Endodermal cell (in vitro differentiated cells): ENCODE measurements at regions not wholly inside any gene's neighbourhood (a gene's known extent, or its start where the extent isn't known, plus 50 kb on each side); places are given as distances from the start of the nearest gene placed in this dataset.
"Not testable (repeated sequence)": the region's sequence is repeated elsewhere in the genome, so short reads cannot be mapped to it uniquely, and the experiment has no call there.

Source experiments
- DNase-seq: peaks from one replicate; pipeline ENCODE4 v3.0.0-alpha.2; 2017
- H3K27ac ChIP-seq: 2 replicates; pipeline ENCODE4 v1.5.1; 2013; ENCODE audit warnings: mild to moderate bottlenecking, low read depth, low read length, moderate library complexity
- H3K27me3 ChIP-seq: 2 replicates; pipeline ENCODE4 v1.6.1; 2013; ENCODE audit warnings: mild to moderate bottlenecking, low read length, moderate library complexity; ENCODE audit not compliant: insufficient read depth, control insufficient read depth, poor library complexity, severe bottlenecking
- H3K36me3 ChIP-seq: 2 replicates; pipeline ENCODE4 v1.7.0; 2013; ENCODE audit warnings: mild to moderate bottlenecking, low read length, moderate library complexity; ENCODE audit not compliant: control insufficient read depth, insufficient read depth
- H3K4me1 ChIP-seq: one replicate; pipeline ENCODE4 v1.7.0; 2013; ENCODE audit warnings: low read length; ENCODE audit not compliant: control insufficient read depth, insufficient read depth
- H3K4me3 ChIP-seq: 2 replicates; pipeline ENCODE4 v1.5.1; 2013; ENCODE audit warnings: mild to moderate bottlenecking, low read length, moderate library complexity
- H3K9ac ChIP-seq: 2 replicates; pipeline ENCODE4 v1.6.1; 2013; ENCODE audit warnings: mild to moderate bottlenecking, low read length, moderate library complexity; ENCODE audit not compliant: poor library complexity, severe bottlenecking; ENCODE audit errors: extremely low read depth
- H3K9me3 ChIP-seq: 2 replicates; pipeline ENCODE4 v1.6.1; 2013; ENCODE audit warnings: mild to moderate bottlenecking, low read length, moderate library complexity; ENCODE audit not compliant: control insufficient read depth
- H3K27ac Mint-ChIP-seq: 2 replicates; pipeline ENCODE4 v1.8.0; 2020; ENCODE audit warnings: mixed read lengths
- H3K27me3 Mint-ChIP-seq: 2 replicates; pipeline ENCODE4 v1.8.0; 2021; ENCODE audit warnings: mild to moderate bottlenecking, mixed read lengths; ENCODE audit not compliant: insufficient read depth
- H3K36me3 Mint-ChIP-seq: 2 replicates; pipeline ENCODE4 v1.8.0; 2020; ENCODE audit warnings: low read depth, mixed read lengths
- H3K4me1 Mint-ChIP-seq: 2 replicates; pipeline ENCODE4 v1.8.0; 2020; ENCODE audit warnings: mixed read lengths
- H3K4me3 Mint-ChIP-seq: 2 replicates; pipeline ENCODE4 v1.8.0; 2020; ENCODE audit warnings: mild to moderate bottlenecking, moderate library complexity, mixed read lengths
- H3K9me3 Mint-ChIP-seq: 2 replicates; pipeline ENCODE4 v1.8.0; 2020; ENCODE audit warnings: mild to moderate bottlenecking, mixed read lengths
- WGBS, 2 experiments: methylation state at CpG; one replicate each; pipeline versions ENCODE4 v1.1.5 to v1.1.7; 2013; ENCODE audit warnings: missing lambda C conversion rate in 2 of 2, mixed read lengths in 1 of 2; ENCODE audit not compliant: insufficient coverage in 1 of 2, insufficient read length in 1 of 2; 5-methylcytosine and 5-hydroxymethylcytosine counted together
- TF ChIP-seq, protein P1 (sequence below): fragments of 200-600 bp; sonication (generic); conservative IDR thresholded peaks from 2 replicates; pipeline ENCODE4 v1.5.0; 2021; ENCODE audit warnings: antibody characterized with exemption, mild to moderate bottlenecking

DNA sequence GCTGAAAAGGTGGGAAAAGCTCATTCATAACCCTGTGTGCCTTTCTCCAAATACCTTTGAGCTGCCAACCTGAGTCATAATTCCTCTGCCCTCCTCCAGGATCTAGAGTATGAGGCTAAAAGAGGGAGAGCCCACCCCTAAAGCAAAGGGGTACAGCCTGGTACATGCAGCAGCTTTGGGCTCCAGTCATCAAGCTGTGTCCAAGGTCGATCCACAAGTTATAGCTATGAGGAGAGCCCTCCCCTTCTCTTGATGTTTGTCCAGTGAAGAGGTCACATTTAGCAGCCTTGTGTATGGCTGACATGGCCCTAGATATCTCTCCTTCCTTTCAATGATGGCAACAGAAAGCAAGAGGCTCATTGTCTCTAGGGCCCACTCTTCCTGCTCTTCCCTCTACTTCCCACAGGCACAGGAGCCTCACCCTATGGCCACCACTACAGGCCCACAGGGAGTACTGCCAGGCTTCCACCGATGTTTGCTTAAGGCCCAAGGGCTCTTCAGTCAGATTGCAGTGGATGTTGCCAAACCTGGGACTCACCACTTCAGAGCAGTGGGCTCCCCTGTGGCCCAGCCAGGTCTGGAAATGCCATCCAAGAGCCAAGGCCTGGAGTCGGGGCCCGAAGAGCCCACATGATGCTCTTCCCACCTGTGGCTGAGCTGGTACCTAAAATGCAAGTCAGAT is 176.8 kb downstream of the CD83 start:
- TF ChIP-seq, protein P1, sequence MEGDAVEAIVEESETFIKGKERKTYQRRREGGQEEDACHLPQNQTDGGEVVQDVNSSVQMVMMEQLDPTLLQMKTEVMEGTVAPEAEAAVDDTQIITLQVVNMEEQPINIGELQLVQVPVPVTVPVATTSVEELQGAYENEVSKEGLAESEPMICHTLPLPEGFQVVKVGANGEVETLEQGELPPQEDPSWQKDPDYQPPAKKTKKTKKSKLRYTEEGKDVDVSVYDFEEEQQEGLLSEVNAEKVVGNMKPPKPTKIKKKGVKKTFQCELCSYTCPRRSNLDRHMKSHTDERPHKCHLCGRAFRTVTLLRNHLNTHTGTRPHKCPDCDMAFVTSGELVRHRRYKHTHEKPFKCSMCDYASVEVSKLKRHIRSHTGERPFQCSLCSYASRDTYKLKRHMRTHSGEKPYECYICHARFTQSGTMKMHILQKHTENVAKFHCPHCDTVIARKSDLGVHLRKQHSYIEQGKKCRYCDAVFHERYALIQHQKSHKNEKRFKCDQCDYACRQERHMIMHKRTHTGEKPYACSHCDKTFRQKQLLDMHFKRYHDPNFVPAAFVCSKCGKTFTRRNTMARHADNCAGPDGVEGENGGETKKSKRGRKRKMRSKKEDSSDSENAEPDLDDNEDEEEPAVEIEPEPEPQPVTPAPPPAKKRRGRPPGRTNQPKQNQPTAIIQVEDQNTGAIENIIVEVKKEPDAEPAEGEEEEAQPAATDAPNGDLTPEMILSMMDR, result no peak
- Mint-ChIP-seq H3K9me3 (no peaks in the 10 kb centered on the region), H3K4me1 (peaks cover 46% of the 10 kb centered on the region), H3K36me3 (peaks cover 75% of the 10 kb centered on the region), H3K4me3 (no peak overlapping the region), H3K27me3 (no peaks in the 10 kb centered on the region), H3K27ac (no peak overlapping the region)
- Histone ChIP-seq H3K4me3 (no peak overlapping the region), H3K27ac (no peak overlapping the region), H3K27me3 (no peaks in the 10 kb centered on the region), H3K4me1 (peaks cover 5% of the 10 kb centered on the region), H3K9ac (no peak overlapping the region), H3K36me3 (no peaks in the 10 kb centered on the region), H3K9me3 (no peaks in the 10 kb centered on the region)
- WGBS, 2 experiments, result 94 to 95% methylated on average over 3 to 4 of the region's 4 CpGs
- no peak for DNase-seq

DNA sequence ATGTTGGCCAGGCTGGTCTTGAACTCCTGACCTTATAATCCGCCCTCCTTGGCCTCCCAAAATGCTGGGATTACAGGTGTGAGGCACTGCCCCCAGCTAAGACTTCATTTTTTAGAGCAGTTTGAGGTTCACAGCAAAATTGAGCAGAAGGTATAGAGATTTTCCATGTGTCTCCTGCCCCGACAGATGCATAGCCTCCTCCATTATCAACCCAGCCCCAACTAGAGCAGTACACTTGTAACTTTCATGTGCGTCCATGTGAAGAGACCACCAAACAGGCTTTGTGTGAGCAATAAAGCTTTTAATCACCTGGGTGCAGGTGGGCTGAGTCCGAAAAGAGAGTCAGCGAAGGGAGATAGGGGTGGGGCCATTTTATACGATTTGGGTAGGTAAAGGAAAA is 179.1 kb downstream of the CD83 start:
- Mint-ChIP-seq H3K4me1 (peaks cover 46% of the 10 kb centered on the region), H3K4me3 (peak overlapping the region; percentile 94), H3K36me3 (peaks cover 63% of the 10 kb centered on the region)
- H3K9me3 ChIP-seq, H3K27ac Mint-ChIP-seq, H3K27me3 ChIP-seq, H3K4me3 ChIP-seq, H3K36me3 ChIP-seq, DNase-seq, H3K27me3 Mint-ChIP-seq, H3K9ac ChIP-seq, H3K4me1 ChIP-seq, H3K9me3 Mint-ChIP-seq, H3K27ac ChIP-seq: not testable (repeated sequence)
- WGBS, 2 experiments, result 80 to 82% methylated on average over 4 to 6 of the region's 6 CpGs

DNA sequence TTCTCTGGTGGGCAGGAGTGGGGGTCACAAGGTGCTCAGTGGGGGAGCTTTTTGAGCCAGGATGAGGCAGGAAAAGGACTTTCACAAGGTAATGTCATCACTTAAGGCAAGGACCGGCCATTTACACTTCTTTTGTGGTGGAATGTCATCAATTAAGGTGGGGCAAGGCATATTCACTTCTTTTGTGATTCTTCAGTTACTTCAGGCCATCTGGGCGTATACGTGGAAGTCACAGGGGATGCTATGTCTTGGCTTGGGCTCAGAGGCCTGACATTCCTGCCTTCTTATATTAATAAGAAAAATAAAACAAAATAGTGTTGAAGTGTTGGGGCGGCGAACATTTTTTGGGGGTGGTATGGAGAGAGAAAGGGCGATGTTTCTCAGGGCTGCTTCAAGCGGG is 179.5 kb downstream of the CD83 start:
- peaks cover 47% of the 10 kb centered on the region for H3K4me1 Mint-ChIP-seq
- H3K9ac ChIP-seq, H3K9me3 Mint-ChIP-seq, H3K27ac ChIP-seq, H3K9me3 ChIP-seq, DNase-seq, H3K27ac Mint-ChIP-seq, H3K4me1 ChIP-seq, H3K4me3 ChIP-seq, H3K27me3 Mint-ChIP-seq, H3K36me3 ChIP-seq, H3K27me3 ChIP-seq: not testable (repeated sequence)
- peaks cover 59% of the 10 kb centered on the region for H3K36me3 Mint-ChIP-seq
- WGBS, 2 experiments, result 78% methylated on average over 6 of the region's 7 CpGs; no CpG with 5 or more reads in 1 of the 2 experiments
- peak overlapping the region; percentile 94 for H3K4me3 Mint-ChIP-seq

DNA sequence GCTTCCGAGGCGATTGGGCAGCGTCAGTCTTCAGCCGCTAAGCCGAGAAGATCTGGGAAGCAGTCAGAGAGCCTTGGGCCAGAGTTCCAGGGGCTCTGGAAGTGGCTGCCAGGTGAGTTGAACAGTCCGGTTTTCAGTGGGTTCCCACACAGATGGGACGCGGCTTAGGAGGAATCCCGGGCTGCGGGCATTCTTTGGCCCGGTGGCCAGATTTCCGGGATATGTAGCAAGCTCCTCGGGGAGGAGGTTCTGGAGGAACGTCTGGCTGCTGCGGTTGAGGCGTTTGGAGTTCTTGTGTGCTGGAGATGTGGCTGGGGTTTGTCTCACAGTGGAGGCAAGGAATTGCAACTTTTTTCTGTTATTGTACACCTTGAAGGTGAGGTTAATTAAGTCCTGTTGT is 182.6 kb downstream of the CD83 start:
- not testable (repeated sequence) for H3K27ac ChIP-seq, H3K9ac ChIP-seq, H3K27me3 ChIP-seq, H3K36me3 ChIP-seq, DNase-seq, H3K27me3 Mint-ChIP-seq, H3K4me1 ChIP-seq
- 83 to 100% methylated on average over 6 to 16 of the region's 16 CpGs for WGBS, 2 experiments
- Mint-ChIP-seq H3K27ac (peak overlapping the region; percentile 96), H3K4me1 (peaks cover 59% of the 10 kb centered on the region), H3K9me3 (peaks cover 13% of the 10 kb centered on the region), H3K36me3 (peaks cover 41% of the 10 kb centered on the region), H3K4me3 (peak overlapping the region; percentile 94)
- peak overlapping the region; percentile 45 for H3K4me3 ChIP-seq
- peaks cover 11% of the 10 kb centered on the region for H3K9me3 ChIP-seq

DNA sequence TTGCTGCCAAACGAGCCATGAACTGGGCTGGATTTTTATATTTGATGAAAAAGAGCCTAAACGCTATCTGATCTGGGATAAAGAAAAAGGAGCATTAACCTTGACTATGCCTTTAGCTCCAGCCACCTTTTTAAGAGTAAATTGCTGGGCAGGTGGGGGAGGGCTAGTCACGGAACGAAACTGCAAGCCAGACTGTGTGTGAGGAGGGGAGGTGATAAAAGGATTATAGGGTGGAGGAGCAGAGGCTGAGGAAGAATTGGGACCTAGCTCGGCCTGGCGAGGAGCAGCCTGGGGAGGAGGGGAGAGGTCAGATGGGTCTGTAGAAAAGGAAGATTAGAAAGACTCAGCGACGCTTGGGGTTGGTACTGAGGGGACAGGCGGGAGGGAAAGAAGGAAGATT is 183.1 kb downstream of the CD83 start:
- not testable (repeated sequence) for DNase-seq
- peak overlapping the region; percentile 96 for H3K27ac Mint-ChIP-seq

DNA sequence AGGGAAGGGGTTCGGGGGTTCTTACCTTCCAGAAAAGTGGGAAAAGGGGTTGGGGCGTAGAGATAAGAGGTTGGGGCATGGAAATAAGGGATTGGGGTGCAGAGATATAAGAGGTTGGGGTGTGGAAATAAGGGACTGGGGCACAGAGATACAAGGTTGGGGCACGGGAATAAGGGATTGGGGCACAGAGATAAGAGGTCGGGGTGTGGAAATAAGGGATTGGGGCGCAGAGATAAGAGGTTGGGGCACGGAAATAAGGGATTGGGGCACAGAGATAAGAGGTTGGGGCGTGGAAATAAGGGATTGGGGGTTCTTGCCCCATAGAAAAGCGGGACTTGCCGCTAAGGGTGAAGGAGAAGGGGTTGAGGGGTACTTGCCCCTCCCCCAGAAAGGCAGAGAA is 183.9 kb downstream of the CD83 start:
- peaks cover 13% of the 10 kb centered on the region for H3K9me3 Mint-ChIP-seq
- H3K9me3 ChIP-seq, result peaks cover 11% of the 10 kb centered on the region
- H3K36me3 ChIP-seq, H3K9ac ChIP-seq, H3K4me1 ChIP-seq, H3K27me3 ChIP-seq, H3K27ac ChIP-seq, H3K4me3 ChIP-seq, DNase-seq, H3K27me3 Mint-ChIP-seq: not testable (repeated sequence)
- H3K36me3 Mint-ChIP-seq, result peaks cover 31% of the 10 kb centered on the region
- peak overlapping the region; percentile 94 for H3K27ac Mint-ChIP-seq
- WGBS, 2 experiments, result 77% methylated on average over 9 of the region's 9 CpGs; no CpG with 5 or more reads in 1 of the 2 experiments
- peaks cover 66% of the 10 kb centered on the region for H3K4me1 Mint-ChIP-seq
- H3K4me3 Mint-ChIP-seq, result peak overlapping the region; percentile 94

More for the DNA sequence above, 183.1 kb downstream of the CD83 start:
- Mint-ChIP-seq H3K4me3 (peak overlapping the region; percentile 94), H3K36me3 (peaks cover 37% of the 10 kb centered on the region), H3K9me3 (peaks cover 13% of the 10 kb centered on the region), H3K4me1 (peaks cover 64% of the 10 kb centered on the region)
- 0% methylated on average over 2 of the region's 9 CpGs; no CpG with 5 or more reads in 1 of the 2 experiments for WGBS, 2 experiments
- not testable (repeated sequence) for H3K36me3 ChIP-seq, H3K27me3 Mint-ChIP-seq, H3K27ac ChIP-seq, H3K4me1 ChIP-seq, H3K27me3 ChIP-seq, H3K9ac ChIP-seq, H3K4me3 ChIP-seq
- H3K9me3 ChIP-seq, result peaks cover 11% of the 10 kb centered on the region
